ENCODE measurements at regions not wholly inside any gene's neighbourhood (a gene's known extent, or its start where the extent isn't known, plus 50 kb on each side); places are given as distances from the start of the nearest gene placed in this dataset.

DNA sequence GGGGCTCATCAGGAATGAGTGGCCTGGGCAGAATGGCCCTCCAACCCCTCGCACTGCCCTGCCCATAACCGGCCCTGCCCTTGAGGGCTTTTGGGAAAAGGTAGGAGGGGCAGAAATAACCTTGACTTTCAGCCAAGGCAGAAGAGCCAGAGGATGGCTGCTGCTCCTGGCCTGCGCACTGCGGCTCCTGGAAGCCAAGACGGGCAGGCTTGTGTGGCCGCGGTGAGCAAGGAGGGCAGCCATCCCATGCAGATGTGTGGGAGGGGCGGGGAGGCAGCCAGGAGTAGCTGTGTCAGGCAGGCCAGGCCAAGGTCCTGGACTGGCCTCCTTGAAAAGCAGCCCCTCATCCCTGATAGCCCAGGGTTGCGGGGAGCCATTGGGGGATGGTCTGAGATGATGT, 57.6 kb upstream of the URI1 start:
- TF ChIP-seq, protein P1, sequence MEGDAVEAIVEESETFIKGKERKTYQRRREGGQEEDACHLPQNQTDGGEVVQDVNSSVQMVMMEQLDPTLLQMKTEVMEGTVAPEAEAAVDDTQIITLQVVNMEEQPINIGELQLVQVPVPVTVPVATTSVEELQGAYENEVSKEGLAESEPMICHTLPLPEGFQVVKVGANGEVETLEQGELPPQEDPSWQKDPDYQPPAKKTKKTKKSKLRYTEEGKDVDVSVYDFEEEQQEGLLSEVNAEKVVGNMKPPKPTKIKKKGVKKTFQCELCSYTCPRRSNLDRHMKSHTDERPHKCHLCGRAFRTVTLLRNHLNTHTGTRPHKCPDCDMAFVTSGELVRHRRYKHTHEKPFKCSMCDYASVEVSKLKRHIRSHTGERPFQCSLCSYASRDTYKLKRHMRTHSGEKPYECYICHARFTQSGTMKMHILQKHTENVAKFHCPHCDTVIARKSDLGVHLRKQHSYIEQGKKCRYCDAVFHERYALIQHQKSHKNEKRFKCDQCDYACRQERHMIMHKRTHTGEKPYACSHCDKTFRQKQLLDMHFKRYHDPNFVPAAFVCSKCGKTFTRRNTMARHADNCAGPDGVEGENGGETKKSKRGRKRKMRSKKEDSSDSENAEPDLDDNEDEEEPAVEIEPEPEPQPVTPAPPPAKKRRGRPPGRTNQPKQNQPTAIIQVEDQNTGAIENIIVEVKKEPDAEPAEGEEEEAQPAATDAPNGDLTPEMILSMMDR (IDR thresholded peaks at IDR 0.05) = no peak
- no peak for TF ChIP-seq POLR2A (IDR thresholded peaks at IDR 0.05)

Measured in uterus (tissue), 2 donors.